Uterus (tissue), 2 donors: ENCODE measurements at regions not wholly inside any gene's neighbourhood (a gene's known extent, or its start where the extent isn't known, plus 50 kb on each side); places are given as distances from the start of the nearest gene placed in this dataset.

ENCODE experiments used
- CTCF ChIP-seq, 4 experiments: fragments of 200-600 bp in 2 of 4; fragments of 450-650 bp in 2 of 4; sonication (generic) in 2 of 4; IDR thresholded peaks; one replicate each; pipeline ENCODE4 v1.5.1; 2016 to 2019; ENCODE audit warnings: antibody characterized with exemption in 4 of 4, mild to moderate bottlenecking in 2 of 4, moderate library complexity in 1 of 4
- POLR2A ChIP-seq, 2 donors: fragments of 450-650 bp; IDR thresholded peaks; one replicate each; pipeline ENCODE4 v1.6.1; 2016; ENCODE audit warnings: antibody characterized with exemption in 2 of 2, mild to moderate bottlenecking in 1 of 2, moderate library complexity in 1 of 2

- TF ChIP-seq CTCF (IDR thresholded peaks at IDR 0.05) (no peak), POLR2A (IDR thresholded peaks at IDR 0.05) (no peak)
These were observed 490.8 kb downstream of the TLE4 start for GRCh38 chr9:80062567-80062966.
